Keratinocyte (primary cell): ENCODE measurements at regions not wholly inside any gene's neighbourhood (a gene's known extent, or its start where the extent isn't known, plus 50 kb on each side); places are given as distances from the start of the nearest gene placed in this dataset.

Source experiments
- DNase-seq: peaks from one replicate; pipeline ENCODE4 v3.0.0-alpha.2; 2011; ENCODE audit warnings: low read depth, missing footprints, low spot score
- FAIRE-seq: peaks from 2 replicates; lab custom pipeline; 2011; peaks lifted over from hg19 to GRCh38; lab: Jason Lieb, UNC
- H2AFZ ChIP-seq: 2 replicates; pipeline ENCODE4 v1.6.0; 2012; ENCODE audit warnings: low read length, control low read depth, inconsistent platforms; ENCODE audit not compliant: control insufficient read depth
- H3K27ac ChIP-seq: 2 replicates; pipeline ENCODE4 v1.5.1; 2011; ENCODE audit warnings: low read length; ENCODE audit not compliant: control insufficient read depth, insufficient read depth
- H3K27me3 ChIP-seq: 3 replicates; pipeline ENCODE4 v1.6.0; 2011; ENCODE audit warnings: low read length; ENCODE audit not compliant: control insufficient read depth, insufficient read depth; ENCODE audit errors: extremely low read depth
- H3K36me3 ChIP-seq, 2 experiments: 2 replicates in 1 of 2; 3 replicates in 1 of 2; pipeline ENCODE4 v1.5.1; 2011; ENCODE audit warnings: low read length in 2 of 2, mild to moderate bottlenecking in 1 of 2; ENCODE audit not compliant: control insufficient read depth in 2 of 2, insufficient read depth in 2 of 2; ENCODE audit errors: extremely low read depth in 1 of 2
- H3K4me1 ChIP-seq: 3 replicates; pipeline ENCODE4 v1.5.1; 2011; ENCODE audit warnings: low read length; ENCODE audit not compliant: control insufficient read depth, insufficient read depth; ENCODE audit errors: extremely low read depth
- H3K4me2 ChIP-seq: 3 replicates; pipeline ENCODE4 v1.6.0; 2011; ENCODE audit warnings: low read depth, low read length; ENCODE audit not compliant: control insufficient read depth, insufficient read depth; ENCODE audit errors: extremely low read depth
- H3K4me3 ChIP-seq, 3 experiments: fragments of 200-600 bp in 1 of 3; sonication (generic) in 1 of 3; 2 replicates in 2 of 3; 3 replicates in 1 of 3; pipeline ENCODE4 v1.5.1; 2011 to 2016; ENCODE audit warnings: low read length in 3 of 3, mild to moderate bottlenecking in 3 of 3, control low read depth in 2 of 3, inconsistent platforms in 1 of 3, low read depth in 1 of 3, mixed read lengths in 1 of 3, mixed run types in 1 of 3, moderate library complexity in 1 of 3; ENCODE audit not compliant: control insufficient read depth in 2 of 3, insufficient read depth in 2 of 3; ENCODE audit errors: extremely low read depth in 1 of 3
- H3K79me2 ChIP-seq: 2 replicates; pipeline ENCODE4 v1.6.0; 2012; ENCODE audit warnings: low read length; ENCODE audit not compliant: control insufficient read depth, insufficient read depth
- H3K9ac ChIP-seq: 3 replicates; pipeline ENCODE4 v1.6.0; 2011; ENCODE audit warnings: low read length; ENCODE audit not compliant: control insufficient read depth, insufficient read depth; ENCODE audit errors: extremely low read depth
- H3K9me1 ChIP-seq: 3 replicates; pipeline ENCODE4 v1.6.0; 2011; ENCODE audit warnings: low read length; ENCODE audit not compliant: control insufficient read depth, insufficient read depth; ENCODE audit errors: extremely low read depth
- H3K9me3 ChIP-seq: 2 replicates; pipeline ENCODE4 v1.5.1; 2012; ENCODE audit warnings: low read depth, low read length; ENCODE audit not compliant: control insufficient read depth
- H4K20me1 ChIP-seq: 3 replicates; pipeline ENCODE4 v1.6.0; 2011; ENCODE audit warnings: low read length; ENCODE audit not compliant: control insufficient read depth, insufficient read depth; ENCODE audit errors: extremely low read depth
- EZH2 ChIP-seq: IDR thresholded peaks from one replicate; pipeline ENCODE4 v1.6.1; 2012; ENCODE audit warnings: inconsistent platforms, mild to moderate bottlenecking, low read length, moderate library complexity
- dilution Hi-C: fragments of 300-500 bp; cut with MboI; formaldehyde crosslinking; loops from one replicate; pipeline ENCODE4 v1.7.0; 2020; ENCODE audit warnings: low sequenced_read_pairs; ENCODE audit not compliant: extremely low pct_ligation_motif_present
- TF ChIP-seq, protein P1 (sequence below), 3 experiments: IDR thresholded peaks in 1 of 3; conservative IDR thresholded peaks in 1 of 3; optimal IDR thresholded peaks in 1 of 3; 2 replicates in 2 of 3; 3 replicates in 1 of 3; pipeline versions ENCODE3 to v1.5.1; 2011; ENCODE audit warnings: low read length in 3 of 3, mild to moderate bottlenecking in 3 of 3, moderate library complexity in 2 of 3, control low read depth in 1 of 3, inconsistent platforms in 1 of 3; ENCODE audit not compliant: insufficient read depth in 2 of 3; ENCODE audit errors: extremely low read depth in 1 of 3

DNA sequence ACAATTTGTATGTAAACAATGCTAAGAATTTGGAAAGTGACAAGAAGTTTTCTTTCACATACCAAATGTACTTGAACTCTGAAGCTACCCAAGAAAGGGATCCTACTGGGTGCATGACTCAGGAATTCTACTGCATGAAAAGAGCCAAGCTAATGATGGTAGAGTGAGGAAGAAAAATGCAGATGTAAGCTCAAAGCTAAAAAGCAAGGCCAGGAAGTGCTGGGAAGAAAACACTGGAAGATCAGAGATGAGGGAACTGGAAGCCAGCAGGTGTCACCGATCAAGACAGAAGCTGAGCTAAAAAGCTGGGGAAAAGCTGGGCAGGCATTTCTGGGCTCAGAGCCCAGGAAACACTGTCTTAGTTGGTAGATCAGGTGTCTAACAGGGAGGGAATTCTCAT lies 449.1 kb downstream of the NKX6-1 start:
- H3K79me2 ChIP-seq, result no peaks in the 10 kb centered on the region
- H3K27me3 ChIP-seq, result no peaks in the 10 kb centered on the region
- H3K9me3 ChIP-seq, result no peaks in the 10 kb centered on the region
- FAIRE-seq, result no peak
- H3K4me1 ChIP-seq, result no peaks in the 10 kb centered on the region
- no peak overlapping the region for H2AFZ ChIP-seq
- H3K9me1 ChIP-seq, result no peaks in the 10 kb centered on the region
- DNase-seq, result no peak
- no peak overlapping the region for H3K9ac ChIP-seq
- H3K4me3 ChIP-seq, result no peak overlapping the region
- no peaks in the 10 kb centered on the region for H4K20me1 ChIP-seq
- no peak overlapping the region for H3K27ac ChIP-seq
- no peak for TF ChIP-seq EZH2
- TF ChIP-seq, protein P1, sequence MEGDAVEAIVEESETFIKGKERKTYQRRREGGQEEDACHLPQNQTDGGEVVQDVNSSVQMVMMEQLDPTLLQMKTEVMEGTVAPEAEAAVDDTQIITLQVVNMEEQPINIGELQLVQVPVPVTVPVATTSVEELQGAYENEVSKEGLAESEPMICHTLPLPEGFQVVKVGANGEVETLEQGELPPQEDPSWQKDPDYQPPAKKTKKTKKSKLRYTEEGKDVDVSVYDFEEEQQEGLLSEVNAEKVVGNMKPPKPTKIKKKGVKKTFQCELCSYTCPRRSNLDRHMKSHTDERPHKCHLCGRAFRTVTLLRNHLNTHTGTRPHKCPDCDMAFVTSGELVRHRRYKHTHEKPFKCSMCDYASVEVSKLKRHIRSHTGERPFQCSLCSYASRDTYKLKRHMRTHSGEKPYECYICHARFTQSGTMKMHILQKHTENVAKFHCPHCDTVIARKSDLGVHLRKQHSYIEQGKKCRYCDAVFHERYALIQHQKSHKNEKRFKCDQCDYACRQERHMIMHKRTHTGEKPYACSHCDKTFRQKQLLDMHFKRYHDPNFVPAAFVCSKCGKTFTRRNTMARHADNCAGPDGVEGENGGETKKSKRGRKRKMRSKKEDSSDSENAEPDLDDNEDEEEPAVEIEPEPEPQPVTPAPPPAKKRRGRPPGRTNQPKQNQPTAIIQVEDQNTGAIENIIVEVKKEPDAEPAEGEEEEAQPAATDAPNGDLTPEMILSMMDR (optimal IDR thresholded peaks at IDR 0.05 in 1 of 3, IDR thresholded peaks at IDR 0.05 in 1 of 3, conservative IDR thresholded peaks at IDR 0.05 in 1 of 3; ENCODE audit: extremely low read depth in 1 of 3, insufficient read depth in 2 of 3, low read length in 3 of 3), result no peak
- no peaks in the 10 kb centered on the region for H3K36me3 ChIP-seq
- no peak overlapping the region for H3K4me2 ChIP-seq
- dilution Hi-C loops, result no loop called here

DNA sequence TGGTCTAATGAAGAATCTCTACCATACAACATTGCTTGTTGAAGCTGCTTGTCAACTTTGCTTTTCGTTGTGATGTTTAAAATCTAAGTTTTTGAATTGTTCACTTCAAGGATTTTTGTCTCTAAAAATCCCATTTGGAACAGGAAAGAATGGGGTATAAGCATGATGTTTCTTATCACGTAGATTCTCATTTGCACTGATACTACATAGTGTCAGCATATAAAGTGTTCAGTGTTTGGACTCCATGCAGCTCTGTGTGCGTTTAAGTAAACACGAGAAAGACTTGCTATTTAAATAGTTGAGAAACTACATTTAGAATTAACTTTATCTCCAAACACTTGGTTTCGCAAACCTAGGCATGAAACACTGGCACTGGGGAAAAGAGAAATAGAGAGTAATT lies 452.5 kb downstream of the NKX6-1 start:
- TF ChIP-seq, protein P1 (optimal IDR thresholded peaks at IDR 0.05 in 1 of 3, IDR thresholded peaks at IDR 0.05 in 1 of 3, conservative IDR thresholded peaks at IDR 0.05 in 1 of 3; ENCODE audit: extremely low read depth in 1 of 3, insufficient read depth in 2 of 3, low read length in 3 of 3), result no peak
- no peak for TF ChIP-seq EZH2
- FAIRE-seq, result no peak
- Histone ChIP-seq H3K9me1 (no peaks in the 10 kb centered on the region), H3K9me3 (no peaks in the 10 kb centered on the region), H3K27ac (no peak overlapping the region), H3K4me3 (no peak overlapping the region), H3K27me3 (no peaks in the 10 kb centered on the region), H3K9ac (no peak overlapping the region), H3K4me2 (no peak overlapping the region), H2AFZ (no peak overlapping the region), H3K36me3 (no peaks in the 10 kb centered on the region), H3K4me1 (no peaks in the 10 kb centered on the region), H4K20me1 (no peaks in the 10 kb centered on the region), H3K79me2 (no peaks in the 10 kb centered on the region)
- DNase-seq, result no peak
- dilution Hi-C loops, result no loop called here
